ENCODE measurements at regions not wholly inside any gene's neighbourhood (a gene's known extent, or its start where the extent isn't known, plus 50 kb on each side); places are given as distances from the start of the nearest gene placed in this dataset.

GRCh38 chr1:60865166-60865565 lies 217.2 kb upstream of the NFIA start:
- intact Hi-C loops (cut with DNase I): no loop called here
- FAIRE-seq: no peak
- no peak for ATAC-seq
- DNase-seq: no peak
- H3K4me1 ChIP-seq: peaks cover 0 to 7% (median 0%) of the 10 kb centered on the region in 3 donors
- no peak for TF ChIP-seq CTCF (IDR thresholded peaks at IDR 0.05)
- no peaks in the 10 kb centered on the region for H3K9me3 ChIP-seq
- H3K27ac ChIP-seq: no peak overlapping the region
- H3K4me3 ChIP-seq: no peak overlapping the region
- no peaks in the 10 kb centered on the region for H3K27me3 ChIP-seq
- no peaks in the 10 kb centered on the region for H3K36me3 ChIP-seq
- WGBS, 2 donors: 81 to 83% methylated on average over 8 of the region's 8 CpGs

GRCh38 chr1:60864722-60865121 lies 217.6 kb upstream of the NFIA start:
- TF ChIP-seq CTCF (IDR thresholded peaks at IDR 0.05): no peak
- Histone ChIP-seq H3K27me3 (no peaks in the 10 kb centered on the region), H3K36me3 (no peaks in the 10 kb centered on the region), H3K27ac (no peak overlapping the region), H3K4me3 (no peak overlapping the region), H3K9me3 (no peaks in the 10 kb centered on the region), H3K4me1 (peaks cover 0 to 7% (median 0%) of the 10 kb centered on the region in 3 donors)
- intact Hi-C loops (cut with DNase I): no loop called here
- FAIRE-seq (no peak), ATAC-seq (no peak), DNase-seq (no peak)
- 82 to 93% methylated on average over 5 of the region's 5 CpGs for WGBS, 2 donors

- Histone ChIP-seq H3K4me3 (no peak overlapping the region), H3K9me3 (no peaks in the 10 kb centered on the region), H3K36me3 (no peaks in the 10 kb centered on the region), H3K27me3 (no peaks in the 10 kb centered on the region), H3K27ac (no peak overlapping the region), H3K4me1 (peaks cover 0 to 7% (median 0%) of the 10 kb centered on the region in 3 donors)
- TF ChIP-seq CTCF (IDR thresholded peaks at IDR 0.05): no peak
- FAIRE-seq: no peak
- intact Hi-C loops (cut with DNase I): no loop called here
- no peak for ATAC-seq
- DNase-seq: no peak
- WGBS, 2 donors: 83 to 94% methylated on average over 1 of the region's 1 CpG
These were observed 219.2 kb upstream of the NFIA start for GRCh38 chr1:60863131-60863530.

- 86 to 87% methylated on average over 5 of the region's 5 CpGs for WGBS, 2 donors
- peaks cover 0 to 6% (median 0%) of the 10 kb centered on the region in 3 donors for H3K4me1 ChIP-seq
- H3K9me3 ChIP-seq: no peaks in the 10 kb centered on the region
- no peaks in the 10 kb centered on the region for H3K27me3 ChIP-seq
- intact Hi-C loops (cut with DNase I): no loop called here
- no peak overlapping the region for H3K4me3 ChIP-seq
- no peak for DNase-seq
- H3K36me3 ChIP-seq: no peaks in the 10 kb centered on the region
- no peak for TF ChIP-seq CTCF (IDR thresholded peaks at IDR 0.05)
- no peak for ATAC-seq
- no peak for FAIRE-seq
- no peak overlapping the region for H3K27ac ChIP-seq
These were observed 220.3 kb upstream of the NFIA start for GRCh38 chr1:60861961-60862567.

GRCh38 chr1:60859111-60859510 lies 223.2 kb upstream of the NFIA start:
- intact Hi-C loops (cut with DNase I): no loop called here
- DNase-seq (no peak), ATAC-seq (no peak), FAIRE-seq (no peak)
- no peaks in the 10 kb centered on the region for H3K36me3 ChIP-seq
- 69 to 71% methylated on average over 2 of the region's 2 CpGs for WGBS, 2 donors
- H3K4me3 ChIP-seq: no peak overlapping the region
- H3K27me3 ChIP-seq: no peaks in the 10 kb centered on the region
- no peak for TF ChIP-seq CTCF (IDR thresholded peaks at IDR 0.05)
- H3K9me3 ChIP-seq: no peaks in the 10 kb centered on the region
- H3K27ac ChIP-seq: no peak overlapping the region
- no peaks in the 10 kb centered on the region for H3K4me1 ChIP-seq
